ENCODE measurements at regions not wholly inside any gene's neighbourhood (a gene's known extent, or its start where the extent isn't known, plus 50 kb on each side); places are given as distances from the start of the nearest gene placed in this dataset.

- DNase-seq (ENCODE audit: low read depth in 2 of 2): no peak
These were observed 143.5 kb upstream of the IPO9 start for GRCh38 chr1:201685485-201685884.

- DNase-seq (ENCODE audit: low read depth in 2 of 2): no peak
These were observed 142.1 kb upstream of the IPO9 start for GRCh38 chr1:201686714-201687455.

- no peak for DNase-seq (ENCODE audit: low read depth in 2 of 2)
These were observed 140.4 kb upstream of the IPO9 start for GRCh38 chr1:201688514-201688913.

GRCh38 chr1:201689647-201690046 is 139.3 kb upstream of the IPO9 start:
- no peak for DNase-seq (ENCODE audit: low read depth in 2 of 2)

- DNase-seq (ENCODE audit: low read depth in 2 of 2): no peak
These were observed 138.4 kb upstream of the IPO9 start for GRCh38 chr1:201690528-201690927.

- no peak for DNase-seq (ENCODE audit: low read depth in 2 of 2)
These were observed 137.0 kb upstream of the IPO9 start for GRCh38 chr1:201691716-201692554.

- DNase-seq (ENCODE audit: low read depth in 2 of 2): no peak
These were observed 136.2 kb upstream of the IPO9 start for GRCh38 chr1:201692555-201693394.

- no peak for DNase-seq (ENCODE audit: low read depth in 2 of 2)
These were observed 134.9 kb upstream of the IPO9 start for GRCh38 chr1:201693890-201694607.

GRCh38 chr1:201694608-201695335 is 134.2 kb upstream of the IPO9 start:
- DNase-seq (ENCODE audit: low read depth in 2 of 2): no peak

- DNase-seq (ENCODE audit: low read depth in 2 of 2): no peak
These were observed 133.3 kb upstream of the IPO9 start for GRCh38 chr1:201695607-201696006.

GRCh38 chr1:201696217-201696761 is 132.7 kb upstream of the IPO9 start:
- DNase-seq (ENCODE audit: low read depth in 2 of 2): no peak

- DNase-seq (ENCODE audit: low read depth in 2 of 2): no peak
These were observed 131.8 kb upstream of the IPO9 start for GRCh38 chr1:201697174-201697573.

GRCh38 chr1:201701831-201702230 is 127.1 kb upstream of the IPO9 start:
- DNase-seq (ENCODE audit: low read depth in 2 of 2): no peak

- no peak for DNase-seq (ENCODE audit: low read depth in 2 of 2)
These were observed 126.0 kb upstream of the IPO9 start for GRCh38 chr1:201702936-201703335.

- DNase-seq (ENCODE audit: low read depth in 2 of 2): peak; percentile 3 to 38
These were observed 125.1 kb upstream of the IPO9 start for GRCh38 chr1:201703621-201704438.

- no peak for DNase-seq (ENCODE audit: low read depth in 2 of 2)
These were observed 124.5 kb upstream of the IPO9 start for GRCh38 chr1:201704439-201704792.

GRCh38 chr1:201705389-201705788 is 123.6 kb upstream of the IPO9 start:
- DNase-seq (ENCODE audit: low read depth in 2 of 2): no peak

GRCh38 chr1:201706109-201706508 is 122.8 kb upstream of the IPO9 start:
- DNase-seq (ENCODE audit: low read depth in 2 of 2): no peak

- DNase-seq (ENCODE audit: low read depth in 2 of 2): no peak
These were observed 121.9 kb upstream of the IPO9 start for GRCh38 chr1:201707027-201707426.

- DNase-seq (ENCODE audit: low read depth in 2 of 2): no peak
These were observed 121.3 kb upstream of the IPO9 start for GRCh38 chr1:201707656-201708055.

All from stimulated activated CD8-positive, alpha-beta memory T cell treated with anti-CD3 and anti-CD28 coated beads, Interleukin-2, amount 100 ng/mL, for 1 hour (primary cell).